Neural cell (in vitro differentiated cells): ENCODE measurements at regions not wholly inside any gene's neighbourhood (a gene's known extent, or its start where the extent isn't known, plus 50 kb on each side); places are given as distances from the start of the nearest gene placed in this dataset.

ENCODE experiments used
- POLR2AphosphoS5 ChIP-seq: IDR thresholded peaks from 2 replicates; pipeline ENCODE4 v1.6.1; 2012
- TAF1 ChIP-seq: IDR thresholded peaks from 2 replicates; pipeline ENCODE4 v1.6.1; 2012; ENCODE audit warnings: low read depth
- TF ChIP-seq, protein P1 (sequence below): IDR thresholded peaks from 2 replicates; pipeline ENCODE4 v1.6.1; 2012; ENCODE audit warnings: borderline replicate concordance
- TF ChIP-seq, protein P2 (sequence below): fragments of 450-650 bp; IDR thresholded peaks from 2 replicates; pipeline ENCODE4 v1.5.1; 2014; ENCODE audit warnings: antibody characterized with exemption, mild to moderate bottlenecking, moderate library complexity; ENCODE audit not compliant: poor library complexity, severe bottlenecking

DNA sequence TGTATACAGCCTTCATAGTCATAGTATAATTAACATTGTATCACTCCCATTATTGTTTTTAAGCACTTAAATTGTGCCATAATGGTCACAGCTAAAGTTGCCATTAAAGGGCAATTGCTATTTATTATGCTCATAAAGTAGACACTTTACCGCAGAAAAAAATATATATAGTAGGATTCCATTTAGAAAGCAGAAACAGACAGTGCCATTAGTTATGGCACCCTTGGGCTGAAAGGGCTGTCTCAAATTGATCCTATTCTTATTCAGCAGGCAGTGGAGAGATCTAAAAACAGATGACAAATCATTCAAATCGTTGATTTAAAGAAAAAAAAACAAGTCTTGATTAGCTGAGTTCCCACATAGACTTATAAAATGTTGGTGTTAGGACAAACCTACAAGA is 514.2 kb upstream of the ROBO2 start:
- TF ChIP-seq, protein P1, sequence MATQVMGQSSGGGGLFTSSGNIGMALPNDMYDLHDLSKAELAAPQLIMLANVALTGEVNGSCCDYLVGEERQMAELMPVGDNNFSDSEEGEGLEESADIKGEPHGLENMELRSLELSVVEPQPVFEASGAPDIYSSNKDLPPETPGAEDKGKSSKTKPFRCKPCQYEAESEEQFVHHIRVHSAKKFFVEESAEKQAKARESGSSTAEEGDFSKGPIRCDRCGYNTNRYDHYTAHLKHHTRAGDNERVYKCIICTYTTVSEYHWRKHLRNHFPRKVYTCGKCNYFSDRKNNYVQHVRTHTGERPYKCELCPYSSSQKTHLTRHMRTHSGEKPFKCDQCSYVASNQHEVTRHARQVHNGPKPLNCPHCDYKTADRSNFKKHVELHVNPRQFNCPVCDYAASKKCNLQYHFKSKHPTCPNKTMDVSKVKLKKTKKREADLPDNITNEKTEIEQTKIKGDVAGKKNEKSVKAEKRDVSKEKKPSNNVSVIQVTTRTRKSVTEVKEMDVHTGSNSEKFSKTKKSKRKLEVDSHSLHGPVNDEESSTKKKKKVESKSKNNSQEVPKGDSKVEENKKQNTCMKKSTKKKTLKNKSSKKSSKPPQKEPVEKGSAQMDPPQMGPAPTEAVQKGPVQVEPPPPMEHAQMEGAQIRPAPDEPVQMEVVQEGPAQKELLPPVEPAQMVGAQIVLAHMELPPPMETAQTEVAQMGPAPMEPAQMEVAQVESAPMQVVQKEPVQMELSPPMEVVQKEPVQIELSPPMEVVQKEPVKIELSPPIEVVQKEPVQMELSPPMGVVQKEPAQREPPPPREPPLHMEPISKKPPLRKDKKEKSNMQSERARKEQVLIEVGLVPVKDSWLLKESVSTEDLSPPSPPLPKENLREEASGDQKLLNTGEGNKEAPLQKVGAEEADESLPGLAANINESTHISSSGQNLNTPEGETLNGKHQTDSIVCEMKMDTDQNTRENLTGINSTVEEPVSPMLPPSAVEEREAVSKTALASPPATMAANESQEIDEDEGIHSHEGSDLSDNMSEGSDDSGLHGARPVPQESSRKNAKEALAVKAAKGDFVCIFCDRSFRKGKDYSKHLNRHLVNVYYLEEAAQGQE = no peak
- TF ChIP-seq, protein P2, sequence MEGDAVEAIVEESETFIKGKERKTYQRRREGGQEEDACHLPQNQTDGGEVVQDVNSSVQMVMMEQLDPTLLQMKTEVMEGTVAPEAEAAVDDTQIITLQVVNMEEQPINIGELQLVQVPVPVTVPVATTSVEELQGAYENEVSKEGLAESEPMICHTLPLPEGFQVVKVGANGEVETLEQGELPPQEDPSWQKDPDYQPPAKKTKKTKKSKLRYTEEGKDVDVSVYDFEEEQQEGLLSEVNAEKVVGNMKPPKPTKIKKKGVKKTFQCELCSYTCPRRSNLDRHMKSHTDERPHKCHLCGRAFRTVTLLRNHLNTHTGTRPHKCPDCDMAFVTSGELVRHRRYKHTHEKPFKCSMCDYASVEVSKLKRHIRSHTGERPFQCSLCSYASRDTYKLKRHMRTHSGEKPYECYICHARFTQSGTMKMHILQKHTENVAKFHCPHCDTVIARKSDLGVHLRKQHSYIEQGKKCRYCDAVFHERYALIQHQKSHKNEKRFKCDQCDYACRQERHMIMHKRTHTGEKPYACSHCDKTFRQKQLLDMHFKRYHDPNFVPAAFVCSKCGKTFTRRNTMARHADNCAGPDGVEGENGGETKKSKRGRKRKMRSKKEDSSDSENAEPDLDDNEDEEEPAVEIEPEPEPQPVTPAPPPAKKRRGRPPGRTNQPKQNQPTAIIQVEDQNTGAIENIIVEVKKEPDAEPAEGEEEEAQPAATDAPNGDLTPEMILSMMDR = no peak
- TF ChIP-seq POLR2AphosphoS5 (no peak), TAF1 (no peak)
